ENCODE measurements at regions not wholly inside any gene's neighbourhood (a gene's known extent, or its start where the extent isn't known, plus 50 kb on each side); places are given as distances from the start of the nearest gene placed in this dataset.

- TF ChIP-seq CTCF (IDR thresholded peaks at IDR 0.05) = no peak
- ChIA-PET CTCF (no interaction called here), POLR2A (no interaction called here)
- Mint-ChIP-seq H3K4me3 (no peak overlapping the region), H3K27me3 (peaks cover 8% of the 10 kb centered on the region), H3K4me1 (ENCODE audit: low read depth) (no peaks in the 10 kb centered on the region), H3K36me3 (ENCODE audit: low read depth) (no peaks in the 10 kb centered on the region), H3K27ac (no peak overlapping the region), H3K9me3 (no peaks in the 10 kb centered on the region)
- DNase-seq (no peak), ATAC-seq (no peak)
- intact Hi-C loops (cut with micrococcal nuclease) = no loop called here
These were observed 72.3 kb upstream of the GALNT15 start for GRCh38 chr3:16102187-16102561.

GRCh38 chr3:16102905-16103364 lies 71.5 kb upstream of the GALNT15 start:
- H3K4me1 Mint-ChIP-seq (ENCODE audit: low read depth) = no peaks in the 10 kb centered on the region
- H3K4me3 Mint-ChIP-seq = no peak overlapping the region
- no peaks in the 10 kb centered on the region for H3K36me3 Mint-ChIP-seq (ENCODE audit: low read depth)
- H3K9me3 Mint-ChIP-seq = no peaks in the 10 kb centered on the region
- TF ChIP-seq CTCF (IDR thresholded peaks at IDR 0.05) = no peak
- POLR2A ChIA-PET = no interaction called here
- no peak for ATAC-seq
- CTCF ChIA-PET = no interaction called here
- DNase-seq = no peak
- intact Hi-C loops (cut with micrococcal nuclease) = no loop called here
- H3K27me3 Mint-ChIP-seq = peaks cover 8% of the 10 kb centered on the region
- H3K27ac Mint-ChIP-seq = no peak overlapping the region

GRCh38 chr3:16103472-16103871 lies 71.0 kb upstream of the GALNT15 start:
- no peaks in the 10 kb centered on the region for H3K36me3 Mint-ChIP-seq (ENCODE audit: low read depth)
- H3K4me3 Mint-ChIP-seq = no peak overlapping the region
- ChIA-PET POLR2A (no interaction called here), CTCF (no interaction called here)
- no peak overlapping the region for H3K27ac Mint-ChIP-seq
- intact Hi-C loops (cut with micrococcal nuclease) = no loop called here
- ATAC-seq (no peak), DNase-seq (no peak)
- no peak for TF ChIP-seq CTCF (IDR thresholded peaks at IDR 0.05)
- H3K4me1 Mint-ChIP-seq (ENCODE audit: low read depth) = no peaks in the 10 kb centered on the region
- no peaks in the 10 kb centered on the region for H3K9me3 Mint-ChIP-seq
- peaks cover 8% of the 10 kb centered on the region for H3K27me3 Mint-ChIP-seq

DNA sequence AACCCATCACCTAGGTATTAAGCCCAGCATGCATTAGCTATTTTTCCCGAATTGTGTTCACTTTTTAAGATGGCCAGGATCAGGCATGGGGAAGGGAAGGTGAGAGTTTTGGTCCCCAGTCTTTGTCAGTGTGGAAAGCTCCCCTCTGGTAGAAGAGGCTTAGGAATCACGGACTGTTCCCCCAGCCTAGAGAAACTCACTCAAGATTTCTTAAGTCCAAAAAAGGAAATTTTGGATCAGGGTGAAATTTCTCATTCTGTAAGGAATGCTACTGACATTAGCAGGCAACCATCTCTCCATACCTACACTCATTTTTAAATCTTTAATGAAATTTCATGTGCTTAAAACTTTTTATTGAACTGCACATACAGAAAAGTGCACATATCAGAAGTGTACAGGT lies 70.3 kb upstream of the GALNT15 start:
- Mint-ChIP-seq H3K9me3 (no peaks in the 10 kb centered on the region), H3K4me3 (no peak overlapping the region), H3K4me1 (ENCODE audit: low read depth) (no peaks in the 10 kb centered on the region), H3K36me3 (ENCODE audit: low read depth) (no peaks in the 10 kb centered on the region), H3K27me3 (peaks cover 8% of the 10 kb centered on the region), H3K27ac (no peak overlapping the region)
- no peak for TF ChIP-seq CTCF (IDR thresholded peaks at IDR 0.05)
- ChIA-PET CTCF (no interaction called here), POLR2A (no interaction called here)
- ATAC-seq (no peak), DNase-seq (no peak)
- intact Hi-C loops (cut with micrococcal nuclease) = no loop called here

GRCh38 chr3:16106050-16106449 lies 68.4 kb upstream of the GALNT15 start:
- Mint-ChIP-seq H3K4me1 (ENCODE audit: low read depth) (no peaks in the 10 kb centered on the region), H3K9me3 (peaks cover under 1% of the 10 kb centered on the region), H3K27me3 (peaks cover 8% of the 10 kb centered on the region), H3K4me3 (no peak overlapping the region), H3K27ac (no peak overlapping the region), H3K36me3 (ENCODE audit: low read depth) (no peaks in the 10 kb centered on the region)
- ChIA-PET POLR2A (no interaction called here), CTCF (interaction anchor here (1.3 kb wide), 1 partner anchor 57 kb away, joined by 4 read pairs; no protein-coding TSS in a partner anchor)
- DNase-seq (no peak), ATAC-seq (no peak)
- intact Hi-C loops (cut with micrococcal nuclease) = no loop called here
- TF ChIP-seq CTCF (IDR thresholded peaks at IDR 0.05) = no peak
